ENCODE measurements at regions not wholly inside any gene's neighbourhood (a gene's known extent, or its start where the extent isn't known, plus 50 kb on each side); places are given as distances from the start of the nearest gene placed in this dataset.

DNA sequence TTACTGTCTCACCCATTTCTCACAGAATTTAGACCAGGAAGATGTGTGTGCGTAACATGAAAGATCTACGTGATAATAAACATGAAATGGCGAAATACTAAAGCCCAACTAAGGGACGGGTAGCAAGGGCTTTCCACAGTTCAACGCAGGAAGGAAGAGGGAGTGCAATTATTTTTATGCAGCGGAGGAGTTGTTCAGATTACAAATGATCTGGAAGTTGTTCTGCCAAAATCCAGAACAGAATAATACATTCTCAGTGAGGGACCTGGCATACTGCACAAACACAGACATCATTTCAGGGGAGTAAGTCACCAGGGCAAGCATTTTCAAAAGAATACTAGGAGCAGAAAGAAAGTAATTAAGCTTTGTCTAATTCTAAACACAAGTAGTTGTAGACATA lies 133.6 kb upstream of the RAP2B start:
- Histone ChIP-seq H3K27ac (no peak overlapping the region), H3K4me3 (no peak overlapping the region), H4K20me1 (ENCODE audit: insufficient read depth, poor library complexity, severe bottlenecking) (no peaks in the 10 kb centered on the region), H3K9me3 (ENCODE audit: low read depth) (no peaks in the 10 kb centered on the region), H3K4me2 (no peak overlapping the region), H2AFZ (no peak overlapping the region), H3K36me3 (replicated peaks; ENCODE audit: insufficient read depth, low read depth) (no peaks in the 10 kb centered on the region), H3K9me2 (replicated peaks; ENCODE audit: insufficient read depth) (no peaks in the 10 kb centered on the region), H3K27me3 (no peaks in the 10 kb centered on the region), H3K4me1 (ENCODE audit: insufficient read depth) (no peaks in the 10 kb centered on the region), H3K79me2 (no peaks in the 10 kb centered on the region)
- TF ChIP-seq, protein P1, sequence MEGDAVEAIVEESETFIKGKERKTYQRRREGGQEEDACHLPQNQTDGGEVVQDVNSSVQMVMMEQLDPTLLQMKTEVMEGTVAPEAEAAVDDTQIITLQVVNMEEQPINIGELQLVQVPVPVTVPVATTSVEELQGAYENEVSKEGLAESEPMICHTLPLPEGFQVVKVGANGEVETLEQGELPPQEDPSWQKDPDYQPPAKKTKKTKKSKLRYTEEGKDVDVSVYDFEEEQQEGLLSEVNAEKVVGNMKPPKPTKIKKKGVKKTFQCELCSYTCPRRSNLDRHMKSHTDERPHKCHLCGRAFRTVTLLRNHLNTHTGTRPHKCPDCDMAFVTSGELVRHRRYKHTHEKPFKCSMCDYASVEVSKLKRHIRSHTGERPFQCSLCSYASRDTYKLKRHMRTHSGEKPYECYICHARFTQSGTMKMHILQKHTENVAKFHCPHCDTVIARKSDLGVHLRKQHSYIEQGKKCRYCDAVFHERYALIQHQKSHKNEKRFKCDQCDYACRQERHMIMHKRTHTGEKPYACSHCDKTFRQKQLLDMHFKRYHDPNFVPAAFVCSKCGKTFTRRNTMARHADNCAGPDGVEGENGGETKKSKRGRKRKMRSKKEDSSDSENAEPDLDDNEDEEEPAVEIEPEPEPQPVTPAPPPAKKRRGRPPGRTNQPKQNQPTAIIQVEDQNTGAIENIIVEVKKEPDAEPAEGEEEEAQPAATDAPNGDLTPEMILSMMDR (IDR thresholded peaks at IDR 0.05; ENCODE audit: poor library complexity), result no peak
- TF ChIP-seq EZH2phosphoT487 (IDR thresholded peaks at IDR 0.05; ENCODE audit: low read depth, severe bottlenecking, unreplicated experiment), result no peak
- TF ChIP-seq EZH2 (IDR thresholded peaks at IDR 0.05; ENCODE audit: borderline replicate concordance), result no peak
- no peak for DNase-seq (ENCODE audit: low spot score)
- 84% methylated on average over 6 of the region's 6 CpGs for WGBS (ENCODE audit: low lambda C conversion rate, missing lambda C conversion rate)

DNA sequence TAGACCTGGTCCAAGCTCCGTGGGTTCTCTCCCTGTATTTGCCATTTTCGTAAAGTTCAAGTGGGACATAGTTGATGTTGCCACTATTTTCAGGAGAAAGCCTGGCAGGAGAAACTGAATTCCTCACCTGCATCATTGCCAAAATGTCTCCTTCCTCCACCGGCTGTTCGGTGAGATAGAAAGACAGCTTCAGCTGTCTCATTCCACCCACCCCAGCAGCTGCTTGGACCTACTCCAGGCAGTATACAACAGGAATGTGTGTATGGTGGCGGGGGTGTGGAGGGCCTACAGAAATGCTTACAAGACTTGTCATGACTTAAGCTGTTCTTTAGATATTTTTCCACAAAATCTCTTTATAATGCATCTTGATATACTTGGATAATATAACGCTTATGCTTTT lies 132.7 kb upstream of the RAP2B start:
- Histone ChIP-seq H3K4me2 (no peak overlapping the region), H3K4me1 (ENCODE audit: insufficient read depth) (no peaks in the 10 kb centered on the region), H4K20me1 (ENCODE audit: insufficient read depth, poor library complexity, severe bottlenecking) (no peaks in the 10 kb centered on the region), H3K79me2 (no peaks in the 10 kb centered on the region), H3K27me3 (no peaks in the 10 kb centered on the region), H2AFZ (no peak overlapping the region), H3K27ac (no peak overlapping the region), H3K4me3 (no peak overlapping the region), H3K36me3 (replicated peaks; ENCODE audit: insufficient read depth, low read depth) (no peaks in the 10 kb centered on the region), H3K9me2 (replicated peaks; ENCODE audit: insufficient read depth) (no peaks in the 10 kb centered on the region), H3K9me3 (ENCODE audit: low read depth) (no peaks in the 10 kb centered on the region)
- DNase-seq (ENCODE audit: low spot score), result peak; percentile 18
- no peak for TF ChIP-seq EZH2 (IDR thresholded peaks at IDR 0.05; ENCODE audit: borderline replicate concordance)
- TF ChIP-seq EZH2phosphoT487 (IDR thresholded peaks at IDR 0.05; ENCODE audit: low read depth, severe bottlenecking, unreplicated experiment), result no peak
- TF ChIP-seq, protein P1 (IDR thresholded peaks at IDR 0.05; ENCODE audit: poor library complexity), result no peak
- WGBS (ENCODE audit: low lambda C conversion rate, missing lambda C conversion rate), result 73% methylated on average over 6 of the region's 6 CpGs

DNA sequence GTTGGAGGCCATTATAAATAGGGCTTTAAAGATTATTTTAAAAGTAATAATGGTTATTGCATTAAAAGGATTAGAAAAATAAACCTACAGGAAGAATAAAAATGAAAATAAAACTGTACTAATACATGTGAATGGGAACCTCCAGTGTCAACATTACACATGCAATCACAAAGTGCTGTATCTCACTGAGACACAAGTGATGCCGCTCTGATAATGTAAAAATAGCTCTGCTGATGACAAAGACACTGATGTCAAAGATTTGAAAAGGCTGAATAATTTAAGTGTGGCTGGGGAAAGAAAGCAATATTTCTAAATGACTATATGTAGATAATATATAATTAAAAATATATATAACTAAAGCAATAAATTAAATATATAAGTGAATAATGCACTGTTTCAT lies 129.1 kb upstream of the RAP2B start:
- Histone ChIP-seq H3K4me2 (peak overlapping the region; percentile 26), H2AFZ (no peak overlapping the region), H3K36me3 (replicated peaks; ENCODE audit: insufficient read depth, low read depth) (no peaks in the 10 kb centered on the region), H3K9me2 (replicated peaks; ENCODE audit: insufficient read depth) (no peaks in the 10 kb centered on the region), H3K79me2 (no peaks in the 10 kb centered on the region), H3K27ac (no peak overlapping the region), H3K4me3 (no peak overlapping the region), H3K9me3 (ENCODE audit: low read depth) (no peaks in the 10 kb centered on the region), H3K4me1 (ENCODE audit: insufficient read depth) (no peaks in the 10 kb centered on the region), H3K27me3 (no peaks in the 10 kb centered on the region), H4K20me1 (ENCODE audit: insufficient read depth, poor library complexity, severe bottlenecking) (no peaks in the 10 kb centered on the region)
- WGBS (ENCODE audit: low lambda C conversion rate, missing lambda C conversion rate), result 81% methylated on average over 1 of the region's 1 CpG
- TF ChIP-seq EZH2 (IDR thresholded peaks at IDR 0.05; ENCODE audit: borderline replicate concordance) (no peak), EZH2phosphoT487 (IDR thresholded peaks at IDR 0.05; ENCODE audit: low read depth, severe bottlenecking, unreplicated experiment) (peak; percentile 31)
- DNase-seq (ENCODE audit: low spot score), result no peak

DNA sequence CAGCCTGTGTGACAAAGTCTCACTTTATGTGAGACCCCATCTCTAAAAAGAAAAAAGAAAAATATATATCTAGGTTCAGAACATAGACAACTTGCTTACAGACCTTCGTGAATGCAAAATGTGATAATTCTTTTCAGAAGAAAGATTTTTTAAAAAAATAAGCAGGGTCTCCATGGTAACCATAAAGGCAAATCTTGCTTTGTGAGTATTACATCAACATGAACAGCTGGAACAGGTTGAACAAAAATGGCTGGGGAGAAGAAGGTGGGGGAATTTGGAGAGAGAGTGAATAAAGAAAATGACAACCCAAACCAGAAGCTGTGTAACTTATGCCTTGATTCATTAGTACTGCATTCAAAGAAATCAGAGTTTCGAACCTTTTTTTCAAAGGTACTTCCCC lies 125.2 kb upstream of the RAP2B start:
- H3K4me3 ChIP-seq, result no peak overlapping the region
- no peaks in the 10 kb centered on the region for H3K9me3 ChIP-seq (ENCODE audit: low read depth)
- H3K36me3 ChIP-seq (replicated peaks; ENCODE audit: insufficient read depth, low read depth), result no peaks in the 10 kb centered on the region
- H3K9me2 ChIP-seq (replicated peaks; ENCODE audit: insufficient read depth), result no peaks in the 10 kb centered on the region
- no peak for TF ChIP-seq EZH2phosphoT487 (IDR thresholded peaks at IDR 0.05; ENCODE audit: low read depth, severe bottlenecking, unreplicated experiment)
- no peak for TF ChIP-seq EZH2 (IDR thresholded peaks at IDR 0.05; ENCODE audit: borderline replicate concordance)
- TF ChIP-seq, protein P1 (IDR thresholded peaks at IDR 0.05; ENCODE audit: poor library complexity), result no peak
- no peaks in the 10 kb centered on the region for H4K20me1 ChIP-seq (ENCODE audit: insufficient read depth, poor library complexity, severe bottlenecking)
- WGBS (ENCODE audit: low lambda C conversion rate, missing lambda C conversion rate), result 89% methylated on average over 2 of the region's 2 CpGs
- DNase-seq (ENCODE audit: low spot score), result no peak
- H3K4me1 ChIP-seq (ENCODE audit: insufficient read depth), result no peaks in the 10 kb centered on the region
- no peaks in the 10 kb centered on the region for H3K79me2 ChIP-seq
- no peak overlapping the region for H2AFZ ChIP-seq
- H3K27me3 ChIP-seq, result no peaks in the 10 kb centered on the region
- no peak overlapping the region for H3K27ac ChIP-seq
- no peak overlapping the region for H3K4me2 ChIP-seq
